T-helper 1 cell treated with Interleukin-12 subunit alpha and Interleukin-12 subunit beta and Interleukin-4 antibody, amounts not matched to agents 30 ng/mL and 1 ng/mL, for 36 hours (primary cell): ENCODE measurements at regions not wholly inside any gene's neighbourhood (a gene's known extent, or its start where the extent isn't known, plus 50 kb on each side); places are given as distances from the start of the nearest gene placed in this dataset.

Experiments used
- intact Hi-C: fragments of 100-400 bp; cut with micrococcal nuclease; formaldehyde crosslinking; loops from one replicate; pipeline ENCODE4 v1.15.1; 2024

DNA sequence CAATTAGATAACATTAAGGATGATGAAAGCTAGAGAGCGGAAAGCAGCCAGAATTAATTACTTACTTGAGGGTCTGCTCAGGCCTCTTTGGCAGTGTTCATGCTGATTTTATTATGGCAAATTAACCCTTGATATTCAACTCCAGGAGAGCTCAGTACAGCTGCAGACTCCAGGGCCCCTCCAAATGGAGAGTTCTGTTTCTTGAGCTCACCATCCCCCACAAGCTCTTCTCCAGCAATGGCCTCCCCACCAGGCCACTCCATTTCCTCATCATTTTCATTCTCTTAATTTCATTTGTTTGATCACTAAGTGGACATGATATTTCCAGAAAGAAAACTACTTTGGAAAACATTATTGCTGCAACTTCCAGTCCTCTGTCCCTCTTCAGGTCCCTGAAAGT lies 513.3 kb upstream of the NOX3 start:
- intact Hi-C loops, result no loop called here

DNA sequence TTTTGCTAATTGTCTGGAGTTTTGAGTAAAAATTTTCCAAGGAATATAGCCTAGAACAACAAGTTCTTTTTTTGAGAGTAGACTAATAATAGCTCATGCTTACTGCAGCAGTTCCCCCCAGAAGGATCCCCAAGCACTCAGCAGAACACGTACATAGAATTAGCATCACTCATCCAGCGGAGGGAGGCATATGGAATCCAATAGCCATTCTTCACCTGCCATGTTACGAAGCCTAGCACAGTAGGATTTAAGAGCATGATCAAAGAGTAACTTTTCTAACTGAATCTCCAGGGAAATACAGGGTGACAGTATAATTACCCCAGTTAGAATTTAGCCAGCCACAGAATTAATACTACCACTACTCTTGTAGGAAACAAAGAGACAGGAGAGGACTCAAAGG lies 511.7 kb upstream of the NOX3 start:
- intact Hi-C loops, result no loop called here

GRCh38 chr6:155964544-155964943 lies 508.9 kb upstream of the NOX3 start:
- intact Hi-C loops, result no loop called here

DNA sequence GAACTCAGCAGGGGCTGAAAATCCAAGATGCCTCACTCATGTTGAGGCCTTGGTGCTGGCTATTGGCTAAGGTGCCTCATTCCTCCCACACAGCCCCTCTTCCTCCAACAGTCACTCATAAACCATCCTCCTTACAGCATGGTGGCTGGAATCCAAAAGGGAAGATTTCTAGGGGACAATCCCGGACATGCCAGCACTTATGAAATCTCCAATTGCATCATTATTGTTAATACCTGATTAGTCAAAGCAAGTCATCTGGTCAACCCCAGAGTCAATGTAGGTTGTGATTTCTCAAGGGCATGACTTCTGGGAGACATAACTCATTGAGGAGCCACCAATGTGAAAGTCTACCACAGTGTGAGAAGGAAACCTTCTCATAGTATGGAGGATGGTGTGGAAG lies 506.6 kb upstream of the NOX3 start:
- intact Hi-C loops, result no loop called here

GRCh38 chr6:155959898-155960495 lies 504.4 kb upstream of the NOX3 start:
- intact Hi-C loops, result no loop called here

DNA sequence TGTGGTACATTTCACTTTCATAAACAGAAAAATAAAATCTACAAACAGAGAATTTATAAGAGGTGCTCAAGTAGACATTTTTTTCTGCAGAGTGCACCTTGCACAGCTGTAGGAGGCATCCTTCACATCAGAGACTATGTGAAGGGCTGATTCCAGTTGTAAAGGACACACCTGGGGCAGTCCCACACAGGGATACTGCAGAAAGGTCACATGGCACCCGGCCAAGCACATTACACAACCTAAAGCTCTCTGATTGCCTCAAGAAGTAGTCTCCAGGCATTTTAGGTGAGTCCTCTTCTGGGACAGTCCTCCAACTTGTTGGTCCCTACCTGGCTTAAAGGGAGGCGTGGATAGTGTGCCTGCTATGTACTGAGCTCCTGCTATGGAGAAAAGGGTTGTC lies 502.9 kb upstream of the NOX3 start:
- intact Hi-C loops, result no loop called here

GRCh38 chr6:155955038-155955437 lies 499.4 kb upstream of the NOX3 start:
- intact Hi-C loops, result no loop called here

GRCh38 chr6:155954149-155954548 lies 498.5 kb upstream of the NOX3 start:
- intact Hi-C loops, result no loop called here

DNA sequence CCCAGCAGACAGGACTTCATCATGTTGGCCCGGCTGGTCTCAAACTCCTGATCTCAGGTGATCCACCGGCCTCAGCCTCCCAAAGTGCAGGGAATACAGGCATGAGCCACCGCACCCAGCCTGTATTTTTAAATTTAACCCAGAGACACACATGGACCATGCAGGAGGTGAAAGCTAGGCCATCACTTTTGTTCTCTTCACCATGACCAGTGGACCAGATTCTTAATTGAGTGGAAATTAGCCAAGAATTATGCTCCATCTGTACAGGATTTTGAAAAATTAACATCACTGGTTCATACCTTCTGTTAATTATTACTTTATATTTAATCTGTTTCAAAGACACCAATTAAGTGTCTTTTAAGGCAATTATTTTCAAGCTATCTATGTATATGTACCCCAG lies 493.6 kb upstream of the NOX3 start:
- intact Hi-C loops, result no loop called here

GRCh38 chr6:155946860-155947259 lies 491.2 kb upstream of the NOX3 start:
- intact Hi-C loops, result no loop called here

GRCh38 chr6:155943635-155944034 lies 488.0 kb upstream of the NOX3 start:
- intact Hi-C loops, result no loop called here

DNA sequence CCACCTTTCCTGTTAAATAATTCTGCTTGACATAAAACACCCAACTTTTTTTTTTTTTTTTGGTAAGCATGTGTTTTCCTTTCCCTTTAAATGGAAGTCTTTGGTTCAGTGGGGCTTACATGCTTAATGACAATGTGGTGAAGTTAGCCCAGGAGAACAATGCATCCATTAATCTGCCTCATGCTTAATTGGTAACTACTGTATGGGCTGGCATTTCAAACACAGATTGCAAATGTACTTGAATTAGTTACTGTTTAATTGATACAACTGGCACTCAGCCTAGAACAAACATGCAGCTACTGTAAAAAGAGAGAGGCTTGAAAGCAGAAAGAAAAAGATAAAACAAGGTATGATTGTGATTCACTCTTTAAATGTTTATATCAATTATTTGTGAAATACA lies 483.6 kb upstream of the NOX3 start:
- intact Hi-C loops, result no loop called here

DNA sequence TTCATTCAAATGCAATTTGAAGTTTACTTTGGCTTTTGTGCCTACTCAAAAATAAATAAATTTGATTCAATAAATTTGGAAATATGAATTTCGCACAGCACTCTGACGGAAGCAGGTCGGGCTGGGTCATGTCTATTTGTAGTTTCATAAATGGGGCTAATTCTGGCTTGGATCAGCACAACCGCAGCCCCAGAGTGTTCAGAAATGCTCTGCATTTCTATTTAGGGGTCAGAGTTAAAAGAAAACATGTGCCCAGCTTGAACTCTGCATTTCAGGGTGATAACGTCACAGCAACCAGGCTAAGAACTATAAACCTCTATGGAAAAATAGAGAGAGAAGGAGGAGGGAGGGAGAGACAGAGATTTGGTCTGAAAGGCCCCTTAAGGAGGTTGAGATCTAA lies 480.9 kb upstream of the NOX3 start:
- intact Hi-C loops, result no loop called here

GRCh38 chr6:155936127-155936526 lies 480.5 kb upstream of the NOX3 start:
- intact Hi-C loops, result no loop called here

DNA sequence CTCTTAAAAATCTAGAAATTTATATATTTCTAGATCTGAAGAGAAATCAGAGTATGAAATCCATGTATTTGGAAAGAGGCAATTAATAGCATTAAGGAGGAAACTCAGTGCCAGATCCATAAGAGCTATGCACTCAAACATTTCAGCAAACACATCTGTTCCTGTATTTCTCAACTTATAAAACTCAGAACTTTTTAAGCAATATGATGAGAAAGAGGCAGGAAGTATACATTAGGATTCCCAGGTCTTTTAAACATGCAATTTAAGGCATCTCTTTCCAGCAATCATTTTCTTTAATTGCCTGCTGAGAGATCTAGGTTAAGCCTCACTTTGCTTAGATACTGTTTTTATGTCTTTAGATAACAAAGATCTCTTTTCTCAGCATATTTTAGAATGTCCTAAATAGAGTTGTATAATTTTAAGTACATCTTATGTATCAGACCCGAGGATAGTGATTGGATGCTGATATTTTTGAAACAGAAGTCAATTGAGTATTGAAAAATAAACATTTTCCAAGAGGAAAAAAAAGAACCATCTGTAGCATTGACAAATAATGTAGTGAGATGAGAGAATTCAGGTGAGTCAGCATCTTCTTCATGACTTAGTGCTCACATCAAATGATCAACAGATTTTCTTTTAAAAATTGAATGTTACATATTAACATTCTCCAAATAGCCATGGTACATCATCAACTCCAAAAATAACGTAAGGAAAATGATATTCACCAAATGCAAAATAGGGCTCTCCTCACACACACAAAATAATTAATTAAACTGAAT lies 461.4 kb upstream of the NOX3 start:
- intact Hi-C loops, result no loop called here

DNA sequence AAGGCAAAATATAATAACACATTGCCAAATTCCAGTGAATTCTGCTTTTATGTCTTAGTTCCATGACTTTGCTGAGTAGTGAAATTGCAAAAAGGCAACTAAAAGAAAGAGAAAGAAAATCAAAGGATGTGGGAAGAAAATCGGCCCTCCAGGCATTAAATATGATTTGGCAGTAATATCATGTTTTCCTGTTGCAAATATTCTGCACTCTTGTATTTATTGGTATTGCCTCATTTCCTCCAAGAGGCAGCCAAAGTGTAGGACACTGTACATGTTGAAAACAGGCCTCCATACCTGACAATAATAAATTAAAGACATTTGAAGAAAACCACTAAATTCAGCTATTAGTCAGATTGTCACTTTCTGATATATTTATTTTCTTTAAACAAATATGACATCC lies 460.0 kb upstream of the NOX3 start:
- intact Hi-C loops, result no loop called here

DNA sequence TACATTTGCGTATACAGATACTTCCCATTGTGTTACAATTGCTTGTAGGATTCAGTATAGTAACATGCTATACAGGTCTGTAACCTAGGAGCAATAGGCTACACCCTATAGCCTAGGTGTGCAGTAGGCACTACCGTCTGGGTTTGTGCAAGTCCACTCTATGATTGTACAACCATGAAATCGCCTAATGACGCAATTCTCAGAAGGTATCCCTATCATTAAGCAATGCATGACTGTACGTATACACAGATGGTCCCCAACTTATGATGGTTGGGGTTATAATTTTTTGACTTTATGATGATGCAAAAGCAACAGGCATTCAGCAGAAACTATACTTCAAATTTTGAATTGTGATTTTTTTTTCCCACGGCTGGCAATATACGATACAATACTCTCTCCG lies 458.2 kb upstream of the NOX3 start:
- intact Hi-C loops, result no loop called here

- intact Hi-C loops, result no loop called here
Observed at GRCh38 chr6:155909710-155910109, 454.1 kb upstream of the NOX3 start.

- intact Hi-C loops, result no loop called here
Observed at GRCh38 chr6:155895641-155896040, 440.0 kb upstream of the NOX3 start.

DNA sequence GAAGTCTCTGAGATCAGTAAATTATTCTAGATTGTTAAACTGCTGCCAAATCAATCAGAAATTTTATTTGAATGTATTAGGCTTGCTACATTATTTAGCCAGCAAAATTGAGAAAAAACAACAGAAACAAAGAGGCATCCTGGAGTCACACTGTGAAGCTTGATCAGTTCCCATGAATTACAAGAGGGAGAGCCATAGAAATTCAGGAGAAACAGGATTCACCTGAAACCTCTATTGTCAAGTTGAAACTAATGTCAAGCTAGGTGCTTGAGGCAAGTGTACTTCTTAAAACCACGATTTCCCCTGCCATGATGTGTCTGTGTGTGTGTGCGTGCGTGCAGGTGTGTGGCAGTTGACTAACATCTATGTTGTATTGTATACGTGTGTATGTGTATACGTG lies 439.1 kb upstream of the NOX3 start:
- intact Hi-C loops, result no loop called here

DNA sequence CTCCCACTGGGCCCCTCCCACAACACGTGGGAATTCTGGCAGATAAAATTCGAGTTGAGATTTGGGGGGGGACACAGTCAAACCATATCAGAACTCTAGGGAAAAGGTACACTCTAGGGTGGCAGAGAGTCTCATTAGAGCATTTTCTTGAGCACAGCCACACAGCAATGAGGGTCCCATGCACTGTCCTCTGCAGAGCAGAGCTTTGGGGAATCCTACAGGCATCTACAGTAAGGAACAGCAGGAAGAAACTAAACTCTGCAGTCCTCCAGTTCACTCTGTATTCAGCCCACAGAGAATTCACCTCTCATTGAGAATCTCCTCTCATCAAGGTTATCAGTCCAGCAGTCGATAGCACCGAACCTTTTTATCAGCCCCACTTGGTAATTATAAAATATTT lies 438.6 kb upstream of the NOX3 start:
- intact Hi-C loops, result no loop called here

GRCh38 chr6:155890409-155890808 lies 434.8 kb upstream of the NOX3 start:
- intact Hi-C loops, result no loop called here

DNA sequence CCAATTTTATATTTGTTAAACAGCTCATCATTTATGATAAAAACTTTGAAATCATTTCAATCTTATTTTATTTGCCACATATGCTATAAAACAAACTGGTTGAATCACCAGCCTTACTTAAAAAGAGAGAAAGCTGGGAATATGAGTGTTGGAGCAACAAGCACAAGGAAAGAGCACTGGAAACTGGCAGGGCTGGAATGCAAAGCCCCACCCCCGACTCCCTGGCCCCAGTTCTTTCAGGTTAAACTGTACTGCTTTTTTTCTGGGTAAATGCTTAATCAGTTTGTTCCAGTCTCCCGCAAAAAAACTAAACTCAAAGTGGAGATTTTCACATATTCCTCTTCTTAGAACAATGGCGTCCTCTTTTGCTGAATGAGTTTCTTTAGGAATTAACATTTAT lies 433.8 kb upstream of the NOX3 start:
- intact Hi-C loops, result no loop called here
